GM18867 (cell line): ENCODE measurements at regions not wholly inside any gene's neighbourhood (a gene's known extent, or its start where the extent isn't known, plus 50 kb on each side); places are given as distances from the start of the nearest gene placed in this dataset.
A peak's percentile ranks its signal among the peaks of the same experiment; 100 is the strongest.
"Not testable (repeated sequence)": the region's sequence is repeated elsewhere in the genome, so short reads cannot be mapped to it uniquely, and the experiment has no call there.

Source experiments
- ATAC-seq: cut with Tn5 transposase; IDR thresholded peaks from one replicate; pipeline ENCODE4 v1.9.1; 2021; ENCODE audit warnings: mild to moderate bottlenecking, moderate library complexity; ENCODE audit not compliant: unreplicated experiment

- peak; percentile 42 for ATAC-seq
Observed at GRCh38 chr9:109972026-109972882, 192.3 kb downstream of the PALM2AKAP2 start.

GRCh38 chr9:109973336-109973735 is 193.3 kb downstream of the PALM2AKAP2 start:
- no peak for ATAC-seq

GRCh38 chr9:109974143-109974917 is 194.3 kb downstream of the PALM2AKAP2 start:
- peak; percentile 83 for ATAC-seq

- peak; percentile 3 for ATAC-seq
Observed at GRCh38 chr9:109974918-109975276, 194.9 kb downstream of the PALM2AKAP2 start.

- no peak for ATAC-seq
Observed at GRCh38 chr9:109975574-109976295, 195.7 kb downstream of the PALM2AKAP2 start.

- no peak for ATAC-seq
Observed at GRCh38 chr9:109976303-109976702, 196.3 kb downstream of the PALM2AKAP2 start.

- no peak for ATAC-seq
Observed at GRCh38 chr9:109977521-109977920, 197.5 kb downstream of the PALM2AKAP2 start.

GRCh38 chr9:109981091-109981490 is 201.1 kb downstream of the PALM2AKAP2 start:
- ATAC-seq: no peak

GRCh38 chr9:109986521-109986991 is 206.6 kb downstream of the PALM2AKAP2 start:
- no peak for ATAC-seq

GRCh38 chr9:109989296-109989695 is 209.3 kb downstream of the PALM2AKAP2 start:
- ATAC-seq: no peak

GRCh38 chr9:109990541-109990940 is 210.5 kb downstream of the PALM2AKAP2 start:
- no peak for ATAC-seq

GRCh38 chr9:109992293-109992692 is 212.3 kb downstream of the PALM2AKAP2 start:
- no peak for ATAC-seq

- ATAC-seq: no peak
Observed at GRCh38 chr9:109993250-109993978, 213.4 kb downstream of the PALM2AKAP2 start.

GRCh38 chr9:109994141-109994540 is 213.8 kb downstream of the C9orf152 start:
- ATAC-seq: no peak

- no peak for ATAC-seq
Observed at GRCh38 chr9:109996936-109997580, 210.9 kb downstream of the C9orf152 start.

- no peak for ATAC-seq
Observed at GRCh38 chr9:109997682-109998081, 210.3 kb downstream of the C9orf152 start.

- ATAC-seq: not testable (repeated sequence)
Observed at GRCh38 chr9:110005521-110005920, 202.4 kb downstream of the C9orf152 start.

GRCh38 chr9:110006657-110007056 is 201.3 kb downstream of the C9orf152 start:
- ATAC-seq: no peak

GRCh38 chr9:110007477-110008270 is 200.3 kb downstream of the C9orf152 start:
- ATAC-seq: no peak
